Upper lobe of left lung (tissue), 4 donors: ENCODE measurements at regions not wholly inside any gene's neighbourhood (a gene's known extent, or its start where the extent isn't known, plus 50 kb on each side); places are given as distances from the start of the nearest gene placed in this dataset.

ENCODE experiments used
- CTCF ChIP-seq, 6 experiments: fragments of 450-650 bp in 4 of 6; fragments of 200-600 bp in 2 of 6; sonication (generic) in 2 of 6; IDR thresholded peaks; one replicate each; pipeline ENCODE4 v1.5.1; 2016 to 2019; ENCODE audit warnings: antibody characterized with exemption in 6 of 6
- EP300 ChIP-seq, 4 donors: sonication (generic); formaldehyde crosslinking; IDR thresholded peaks; one replicate each; pipeline ENCODE4 v1.5.1; 2017; ENCODE audit warnings: antibody characterized with exemption in 4 of 4, control low read depth in 2 of 4
- POLR2A ChIP-seq, 4 donors: fragments of 450-650 bp; IDR thresholded peaks; one replicate each; pipeline ENCODE4 v1.5.1; 2016 to 2017; ENCODE audit warnings: antibody characterized with exemption in 4 of 4, mild to moderate bottlenecking in 2 of 4
- POLR2AphosphoS5 ChIP-seq, 2 donors: sonication (generic); formaldehyde crosslinking; IDR thresholded peaks; one replicate each; pipeline ENCODE4 v1.5.1; 2017; ENCODE audit warnings: antibody characterized with exemption in 2 of 2

GRCh38 chr9:104028827-104029226, 65.3 kb upstream of the SMC2 start:
- TF ChIP-seq CTCF (IDR thresholded peaks at IDR 0.05): no peak
- TF ChIP-seq POLR2A (IDR thresholded peaks at IDR 0.05): no peak
- no peak for TF ChIP-seq POLR2AphosphoS5 (IDR thresholded peaks at IDR 0.05)
- no peak for TF ChIP-seq EP300 (IDR thresholded peaks at IDR 0.05)
